ENCODE measurements at regions not wholly inside any gene's neighbourhood (a gene's known extent, or its start where the extent isn't known, plus 50 kb on each side); places are given as distances from the start of the nearest gene placed in this dataset.

- CTCF ChIA-PET (ENCODE audit: low intra/inter-chr PET ratio): no interaction called here
- Histone ChIP-seq H3K9me3 (replicated peaks; ENCODE audit: control insufficient read depth, insufficient read depth, low read depth, low read length) (no peaks in the 10 kb centered on the region), H3K36me3 (ENCODE audit: control insufficient read depth, insufficient read depth, low read length) (no peaks in the 10 kb centered on the region), H3K4me3 (no peak overlapping the region), H2AFZ (ENCODE audit: low read depth, low read length) (no peak overlapping the region), H3K27ac (ENCODE audit: extremely low read depth, low read depth, low read length) (no peak overlapping the region), H4K20me1 (replicated peaks; ENCODE audit: control insufficient read depth, insufficient read depth, low read length) (no peaks in the 10 kb centered on the region), H3K9ac (ENCODE audit: insufficient read depth in 1 of 2, low read depth in 2 of 2, low read length in 2 of 2) (no peak overlapping the region), H3K4me1 (replicated peaks in 1 of 2; ENCODE audit: control insufficient read depth in 2 of 2, insufficient read depth in 2 of 2, low read length in 2 of 2) (no peaks in the 10 kb centered on the region), H3K9me1 (ENCODE audit: control insufficient read depth, insufficient read depth, low read length) (no peaks in the 10 kb centered on the region), H3K27me3 (ENCODE audit: control insufficient read depth in 2 of 2, insufficient read depth in 2 of 2, low read length in 2 of 2) (no peaks in the 10 kb centered on the region), H3K79me2 (ENCODE audit: control insufficient read depth, insufficient read depth, low read length) (no peaks in the 10 kb centered on the region), H3K4me2 (ENCODE audit: insufficient read depth, low read length) (no peak overlapping the region)
- TF ChIP-seq HSF4 (CRISPR knock-in tag; IDR thresholded peaks at IDR 0.05; ENCODE audit: borderline replicate concordance) (no peak), TEAD1 (CRISPR knock-in tag; IDR thresholded peaks at IDR 0.05) (no peak)
- BruUV-seq (replicated peaks): no TSS peak
- DNase-seq (ENCODE audit: extremely low read depth in 1 of 4, low spot score in 3 of 4): no peak
- intact Hi-C loops (cut with micrococcal nuclease): no loop called here
- in situ Hi-C loops (cut with MboI): no loop called here
- no peak for FAIRE-seq
- POLR2A ChIA-PET: no interaction called here
- no peak for ATAC-seq
Observed at GRCh38 chr4:106496061-106496460, 127.5 kb upstream of the GIMD1 start.

- Histone ChIP-seq H2AFZ (ENCODE audit: low read depth, low read length) (no peak overlapping the region), H3K4me1 (replicated peaks in 1 of 2; ENCODE audit: control insufficient read depth in 2 of 2, insufficient read depth in 2 of 2, low read length in 2 of 2) (no peaks in the 10 kb centered on the region), H4K20me1 (replicated peaks; ENCODE audit: control insufficient read depth, insufficient read depth, low read length) (no peaks in the 10 kb centered on the region), H3K27ac (ENCODE audit: extremely low read depth, low read depth, low read length) (no peak overlapping the region), H3K27me3 (ENCODE audit: control insufficient read depth in 2 of 2, insufficient read depth in 2 of 2, low read length in 2 of 2) (no peaks in the 10 kb centered on the region), H3K9me1 (ENCODE audit: control insufficient read depth, insufficient read depth, low read length) (no peaks in the 10 kb centered on the region), H3K9ac (ENCODE audit: insufficient read depth in 1 of 2, low read depth in 2 of 2, low read length in 2 of 2) (no peak overlapping the region), H3K36me3 (ENCODE audit: control insufficient read depth, insufficient read depth, low read length) (no peaks in the 10 kb centered on the region), H3K4me2 (ENCODE audit: insufficient read depth, low read length) (no peak overlapping the region), H3K4me3 (no peak overlapping the region), H3K79me2 (ENCODE audit: control insufficient read depth, insufficient read depth, low read length) (no peaks in the 10 kb centered on the region), H3K9me3 (replicated peaks; ENCODE audit: control insufficient read depth, insufficient read depth, low read depth, low read length) (no peaks in the 10 kb centered on the region)
- TF ChIP-seq HINFP (tag; conservative IDR thresholded peaks at IDR 0.05; ENCODE audit: low read depth): no peak
- TF ChIP-seq MCM7 (IDR thresholded peaks at IDR 0.05): no peak
- TF ChIP-seq PKNOX1 (IDR thresholded peaks at IDR 0.05): no peak
- TF ChIP-seq MCM3 (IDR thresholded peaks at IDR 0.05): no peak
- no TSS peak for BruUV-seq (replicated peaks)
- ChIA-PET POLR2A (no interaction called here), CTCF (ENCODE audit: low intra/inter-chr PET ratio) (no interaction called here)
- no peak for ATAC-seq
- DNase-seq (ENCODE audit: extremely low read depth in 1 of 4, low spot score in 3 of 4): no peak
- in situ Hi-C loops (cut with MboI): no loop called here
- FAIRE-seq: no peak
- WGBS (ENCODE audit: insufficient coverage, low coverage, missing lambda C conversion rate): 10% methylated on average over 5 of the region's 5 CpGs
- intact Hi-C loops (cut with micrococcal nuclease): no loop called here
Observed at GRCh38 chr4:106495476-106495875, 126.9 kb upstream of the GIMD1 start.
